Adrenal gland (tissue), 5 donors: ENCODE measurements at regions not wholly inside any gene's neighbourhood (a gene's known extent, or its start where the extent isn't known, plus 50 kb on each side); places are given as distances from the start of the nearest gene placed in this dataset.

Experiments used
- POLR2A ChIP-seq, 2 donors: fragments of 450-650 bp; IDR thresholded peaks; one replicate each; pipeline ENCODE4 v1.6.1; 2017; ENCODE audit warnings: antibody characterized with exemption in 2 of 2, mild to moderate bottlenecking in 2 of 2, moderate library complexity in 1 of 2
- TF ChIP-seq, protein P1 (sequence below), 6 experiments: fragments of 450-650 bp in 4 of 6; fragments of 200-600 bp in 2 of 6; sonication (generic) in 1 of 6; IDR thresholded peaks; 1 replicate in 5 of 6; 2 replicates in 1 of 6; pipeline versions ENCODE4 v1.5.1 to v1.8.0; 2016 to 2021; ENCODE audit warnings: antibody characterized with exemption in 6 of 6, mild to moderate bottlenecking in 2 of 6, moderate library complexity in 1 of 6
- donor health status: DM: no; HTN: no; CAD: no.

DNA sequence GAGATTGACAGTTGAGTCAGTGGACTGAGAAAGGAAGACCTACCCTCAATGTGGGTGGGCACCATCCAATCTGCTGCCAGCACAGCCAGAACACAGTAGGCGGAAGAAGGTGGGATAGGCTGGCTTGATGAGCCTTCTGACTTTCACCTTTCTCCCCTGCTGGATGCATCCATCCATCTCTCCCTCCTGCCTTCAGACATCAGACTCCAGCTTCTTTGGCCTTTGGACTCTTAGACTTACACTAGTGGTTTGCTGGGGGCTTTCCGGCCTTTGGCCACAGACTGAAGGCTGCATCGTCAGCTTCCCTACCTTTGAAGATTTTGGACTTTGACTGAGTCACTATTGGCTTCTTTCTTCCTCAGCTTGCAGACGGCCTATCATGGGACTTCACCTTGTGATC lies 456.5 kb upstream of the MIS18BP1 start:
- TF ChIP-seq, protein P1, sequence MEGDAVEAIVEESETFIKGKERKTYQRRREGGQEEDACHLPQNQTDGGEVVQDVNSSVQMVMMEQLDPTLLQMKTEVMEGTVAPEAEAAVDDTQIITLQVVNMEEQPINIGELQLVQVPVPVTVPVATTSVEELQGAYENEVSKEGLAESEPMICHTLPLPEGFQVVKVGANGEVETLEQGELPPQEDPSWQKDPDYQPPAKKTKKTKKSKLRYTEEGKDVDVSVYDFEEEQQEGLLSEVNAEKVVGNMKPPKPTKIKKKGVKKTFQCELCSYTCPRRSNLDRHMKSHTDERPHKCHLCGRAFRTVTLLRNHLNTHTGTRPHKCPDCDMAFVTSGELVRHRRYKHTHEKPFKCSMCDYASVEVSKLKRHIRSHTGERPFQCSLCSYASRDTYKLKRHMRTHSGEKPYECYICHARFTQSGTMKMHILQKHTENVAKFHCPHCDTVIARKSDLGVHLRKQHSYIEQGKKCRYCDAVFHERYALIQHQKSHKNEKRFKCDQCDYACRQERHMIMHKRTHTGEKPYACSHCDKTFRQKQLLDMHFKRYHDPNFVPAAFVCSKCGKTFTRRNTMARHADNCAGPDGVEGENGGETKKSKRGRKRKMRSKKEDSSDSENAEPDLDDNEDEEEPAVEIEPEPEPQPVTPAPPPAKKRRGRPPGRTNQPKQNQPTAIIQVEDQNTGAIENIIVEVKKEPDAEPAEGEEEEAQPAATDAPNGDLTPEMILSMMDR (IDR thresholded peaks at IDR 0.05) = no peak
- no peak for TF ChIP-seq POLR2A (IDR thresholded peaks at IDR 0.05)
